ENCODE measurements at regions not wholly inside any gene's neighbourhood (a gene's known extent, or its start where the extent isn't known, plus 50 kb on each side); places are given as distances from the start of the nearest gene placed in this dataset.

DNA sequence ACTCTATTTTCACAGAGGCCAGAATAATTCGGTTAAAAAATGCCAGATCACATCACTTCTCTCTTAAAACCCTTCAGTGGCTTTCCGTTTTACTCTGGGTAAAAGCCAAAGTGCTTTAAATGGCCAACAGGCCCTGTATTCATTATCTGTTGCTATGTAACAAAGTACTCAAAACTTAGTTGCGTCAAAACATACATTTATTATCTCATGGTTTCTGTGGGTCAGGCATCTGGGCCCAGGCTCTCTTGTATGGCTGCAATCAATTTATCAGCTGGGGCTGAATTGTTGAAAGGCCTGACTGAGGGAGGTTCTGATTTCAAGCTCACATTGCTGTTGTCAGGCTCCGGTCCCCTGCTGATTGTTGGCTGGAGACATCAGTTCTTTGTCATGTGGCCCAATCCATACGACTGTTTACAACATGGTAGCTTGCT, 72.7 kb upstream of the H2AZ1 start:
- H3K9me3 ChIP-seq (replicated peaks; ENCODE audit: insufficient read depth, low read length), result no peaks in the 10 kb centered on the region
- no peaks in the 10 kb centered on the region for H3K79me2 ChIP-seq (ENCODE audit: low read length)
- H3F3A ChIP-seq (ENCODE audit: insufficient read depth, low read length), result no peaks in the 10 kb centered on the region
- no peak overlapping the region for H3K9ac ChIP-seq (ENCODE audit: low read length)
- H3K27ac ChIP-seq (ENCODE audit: low read length), result no peak overlapping the region
- no peaks in the 10 kb centered on the region for H3K4me1 ChIP-seq (ENCODE audit: low read length)
- no peak overlapping the region for H3K4me3 ChIP-seq (ENCODE audit: low read length)
- no peaks in the 10 kb centered on the region for H3K9me2 ChIP-seq (replicated peaks; ENCODE audit: insufficient read depth, low read length)
- no peak for DNase-seq
- no peaks in the 10 kb centered on the region for H3K36me3 ChIP-seq (replicated peaks; ENCODE audit: insufficient read depth, low read length)
- H3K27me3 ChIP-seq (replicated peaks; ENCODE audit: insufficient read depth, low read length), result no peaks in the 10 kb centered on the region
- H2AFZ ChIP-seq (ENCODE audit: low read length), result no peak overlapping the region
- H3K4me2 ChIP-seq (ENCODE audit: low read depth, low read length), result no peak overlapping the region
- TF ChIP-seq, protein P1, sequence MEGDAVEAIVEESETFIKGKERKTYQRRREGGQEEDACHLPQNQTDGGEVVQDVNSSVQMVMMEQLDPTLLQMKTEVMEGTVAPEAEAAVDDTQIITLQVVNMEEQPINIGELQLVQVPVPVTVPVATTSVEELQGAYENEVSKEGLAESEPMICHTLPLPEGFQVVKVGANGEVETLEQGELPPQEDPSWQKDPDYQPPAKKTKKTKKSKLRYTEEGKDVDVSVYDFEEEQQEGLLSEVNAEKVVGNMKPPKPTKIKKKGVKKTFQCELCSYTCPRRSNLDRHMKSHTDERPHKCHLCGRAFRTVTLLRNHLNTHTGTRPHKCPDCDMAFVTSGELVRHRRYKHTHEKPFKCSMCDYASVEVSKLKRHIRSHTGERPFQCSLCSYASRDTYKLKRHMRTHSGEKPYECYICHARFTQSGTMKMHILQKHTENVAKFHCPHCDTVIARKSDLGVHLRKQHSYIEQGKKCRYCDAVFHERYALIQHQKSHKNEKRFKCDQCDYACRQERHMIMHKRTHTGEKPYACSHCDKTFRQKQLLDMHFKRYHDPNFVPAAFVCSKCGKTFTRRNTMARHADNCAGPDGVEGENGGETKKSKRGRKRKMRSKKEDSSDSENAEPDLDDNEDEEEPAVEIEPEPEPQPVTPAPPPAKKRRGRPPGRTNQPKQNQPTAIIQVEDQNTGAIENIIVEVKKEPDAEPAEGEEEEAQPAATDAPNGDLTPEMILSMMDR (IDR thresholded peaks at IDR 0.05; ENCODE audit: low read length), result no peak
- TF ChIP-seq EZH2phosphoT487 (IDR thresholded peaks at IDR 0.05; ENCODE audit: low read length) (no peak), EZH2 (optimal IDR thresholded peaks at IDR 0.05; ENCODE audit: low read depth, low read length) (no peak)
- H4K20me1 ChIP-seq (ENCODE audit: insufficient read depth, low read length), result no peaks in the 10 kb centered on the region

DNA sequence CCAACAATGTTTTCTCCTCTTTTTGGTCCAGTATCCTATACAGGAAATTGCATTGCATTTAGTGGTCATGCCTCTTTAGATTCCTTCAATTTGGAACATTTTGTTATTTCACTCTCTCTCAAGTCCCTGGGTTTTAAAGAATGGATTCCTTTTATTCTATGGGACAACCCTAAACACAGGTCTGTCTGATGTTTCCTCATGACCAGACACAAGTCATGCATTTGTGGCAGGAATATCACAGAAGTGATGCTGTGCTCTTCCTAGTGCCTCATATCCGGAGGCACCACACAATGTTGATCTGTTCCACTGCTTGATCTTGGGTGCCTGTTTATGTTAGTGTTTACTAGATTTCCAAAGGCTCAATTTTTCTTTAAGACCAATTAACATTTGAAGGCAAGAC, 69.7 kb upstream of the H2AZ1 start:
- H3F3A ChIP-seq (ENCODE audit: insufficient read depth, low read length), result no peaks in the 10 kb centered on the region
- H3K9me2 ChIP-seq (replicated peaks; ENCODE audit: insufficient read depth, low read length), result no peaks in the 10 kb centered on the region
- no peaks in the 10 kb centered on the region for H4K20me1 ChIP-seq (ENCODE audit: insufficient read depth, low read length)
- H3K27me3 ChIP-seq (replicated peaks; ENCODE audit: insufficient read depth, low read length), result no peaks in the 10 kb centered on the region
- H3K4me2 ChIP-seq (ENCODE audit: low read depth, low read length), result no peak overlapping the region
- DNase-seq, result no peak
- no peak overlapping the region for H3K4me3 ChIP-seq (ENCODE audit: low read length)
- H3K9ac ChIP-seq (ENCODE audit: low read length), result no peak overlapping the region
- no peaks in the 10 kb centered on the region for H3K79me2 ChIP-seq (ENCODE audit: low read length)
- no peaks in the 10 kb centered on the region for H3K36me3 ChIP-seq (replicated peaks; ENCODE audit: insufficient read depth, low read length)
- no peak overlapping the region for H2AFZ ChIP-seq (ENCODE audit: low read length)
- no peak overlapping the region for H3K27ac ChIP-seq (ENCODE audit: low read length)
- TF ChIP-seq EZH2 (optimal IDR thresholded peaks at IDR 0.05; ENCODE audit: low read depth, low read length), result no peak
- no peak for TF ChIP-seq EZH2phosphoT487 (IDR thresholded peaks at IDR 0.05; ENCODE audit: low read length)
- TF ChIP-seq, protein P1 (IDR thresholded peaks at IDR 0.05; ENCODE audit: low read length), result no peak
- H3K4me1 ChIP-seq (ENCODE audit: low read length), result no peaks in the 10 kb centered on the region
- H3K9me3 ChIP-seq (replicated peaks; ENCODE audit: insufficient read depth, low read length), result no peaks in the 10 kb centered on the region

DNA sequence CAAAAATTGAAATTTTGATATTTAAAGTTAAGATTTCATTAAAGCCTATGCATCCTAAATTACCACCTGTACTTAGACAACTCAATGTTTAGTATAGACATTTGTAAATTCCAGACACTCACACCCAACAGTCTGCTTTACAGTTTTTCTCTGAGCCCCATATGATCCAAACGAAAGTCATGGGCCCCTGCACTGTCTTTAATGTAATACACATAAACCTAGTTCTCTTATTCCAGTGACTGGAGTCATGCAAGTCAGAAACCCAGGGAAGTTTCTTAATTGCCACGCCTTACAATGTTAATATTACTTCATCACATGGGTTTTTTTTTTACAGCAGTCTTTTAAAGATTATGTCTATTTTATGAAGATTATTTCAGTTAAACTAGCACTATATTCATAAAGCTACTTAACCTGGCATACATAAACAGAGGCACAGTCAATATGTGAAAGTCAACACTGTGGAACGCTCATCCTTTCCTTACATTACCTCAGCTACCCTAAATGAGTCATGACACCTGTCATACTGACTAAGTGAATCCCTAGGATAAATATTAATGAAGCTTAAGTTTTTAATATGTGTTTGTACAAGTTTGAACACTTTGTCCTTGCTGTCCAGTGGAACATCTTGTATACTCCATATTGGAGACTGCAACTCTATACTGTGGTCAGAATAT, 67.7 kb upstream of the H2AZ1 start:
- no peaks in the 10 kb centered on the region for H3K79me2 ChIP-seq (ENCODE audit: low read length)
- H3K9ac ChIP-seq (ENCODE audit: low read length), result no peak overlapping the region
- no peaks in the 10 kb centered on the region for H3K27me3 ChIP-seq (replicated peaks; ENCODE audit: insufficient read depth, low read length)
- TF ChIP-seq EZH2phosphoT487 (IDR thresholded peaks at IDR 0.05; ENCODE audit: low read length) (no peak), EZH2 (optimal IDR thresholded peaks at IDR 0.05; ENCODE audit: low read depth, low read length) (no peak)
- TF ChIP-seq, protein P1 (IDR thresholded peaks at IDR 0.05; ENCODE audit: low read length), result no peak
- no peaks in the 10 kb centered on the region for H3K9me2 ChIP-seq (replicated peaks; ENCODE audit: insufficient read depth, low read length)
- H3K4me3 ChIP-seq (ENCODE audit: low read length), result no peak overlapping the region
- no peaks in the 10 kb centered on the region for H3K36me3 ChIP-seq (replicated peaks; ENCODE audit: insufficient read depth, low read length)
- H3F3A ChIP-seq (ENCODE audit: insufficient read depth, low read length), result no peaks in the 10 kb centered on the region
- no peaks in the 10 kb centered on the region for H3K9me3 ChIP-seq (replicated peaks; ENCODE audit: insufficient read depth, low read length)
- no peak overlapping the region for H3K4me2 ChIP-seq (ENCODE audit: low read depth, low read length)
- no peaks in the 10 kb centered on the region for H4K20me1 ChIP-seq (ENCODE audit: insufficient read depth, low read length)
- no peaks in the 10 kb centered on the region for H3K4me1 ChIP-seq (ENCODE audit: low read length)
- H3K27ac ChIP-seq (ENCODE audit: low read length), result no peak overlapping the region
- H2AFZ ChIP-seq (ENCODE audit: low read length), result no peak overlapping the region
- DNase-seq, result no peak
